ENCODE measurements at regions not wholly inside any gene's neighbourhood (a gene's known extent, or its start where the extent isn't known, plus 50 kb on each side); places are given as distances from the start of the nearest gene placed in this dataset.

- in situ Hi-C loops (cut with HindIII; ENCODE audit: low sequenced_read_pairs) = no loop called here
These were observed 168.8 kb upstream of the NRIP1 start for GRCh38 chr21:15233611-15234010.

- in situ Hi-C loops (cut with HindIII; ENCODE audit: low sequenced_read_pairs) = no loop called here
These were observed 171.3 kb upstream of the NRIP1 start for GRCh38 chr21:15236111-15236510.

GRCh38 chr21:15240848-15241247 is 176.0 kb upstream of the NRIP1 start:
- in situ Hi-C loops (cut with HindIII; ENCODE audit: low sequenced_read_pairs) = no loop called here

GRCh38 chr21:15241997-15242736 is 177.4 kb upstream of the NRIP1 start:
- in situ Hi-C loops (cut with HindIII; ENCODE audit: low sequenced_read_pairs) = no loop called here

- in situ Hi-C loops (cut with HindIII; ENCODE audit: low sequenced_read_pairs) = no loop called here
These were observed 178.1 kb upstream of the NRIP1 start for GRCh38 chr21:15242906-15243305.

GRCh38 chr21:15243406-15243805 is 178.6 kb upstream of the NRIP1 start:
- in situ Hi-C loops (cut with HindIII; ENCODE audit: low sequenced_read_pairs) = no loop called here

GRCh38 chr21:15247613-15248012 is 182.8 kb upstream of the NRIP1 start:
- in situ Hi-C loops (cut with HindIII; ENCODE audit: low sequenced_read_pairs) = no loop called here

GRCh38 chr21:15249285-15249993 is 184.6 kb upstream of the NRIP1 start:
- in situ Hi-C loops (cut with HindIII; ENCODE audit: low sequenced_read_pairs) = no loop called here

- in situ Hi-C loops (cut with HindIII; ENCODE audit: low sequenced_read_pairs) = no loop called here
These were observed 185.6 kb upstream of the NRIP1 start for GRCh38 chr21:15250384-15250783.

GRCh38 chr21:15252431-15252830 is 187.6 kb upstream of the NRIP1 start:
- in situ Hi-C loops (cut with HindIII; ENCODE audit: low sequenced_read_pairs) = no loop called here

GRCh38 chr21:15254111-15254510 is 189.3 kb upstream of the NRIP1 start:
- in situ Hi-C loops (cut with HindIII; ENCODE audit: low sequenced_read_pairs) = no loop called here

- in situ Hi-C loops (cut with HindIII; ENCODE audit: low sequenced_read_pairs) = no loop called here
These were observed 190.5 kb upstream of the NRIP1 start for GRCh38 chr21:15255261-15255660.

- in situ Hi-C loops (cut with HindIII; ENCODE audit: low sequenced_read_pairs) = no loop called here
These were observed 191.0 kb upstream of the NRIP1 start for GRCh38 chr21:15255763-15256162.

- in situ Hi-C loops (cut with HindIII; ENCODE audit: low sequenced_read_pairs) = no loop called here
These were observed 192.2 kb upstream of the NRIP1 start for GRCh38 chr21:15256996-15257395.

GRCh38 chr21:15257646-15258045 is 192.8 kb upstream of the NRIP1 start:
- in situ Hi-C loops (cut with HindIII; ENCODE audit: low sequenced_read_pairs) = no loop called here

- in situ Hi-C loops (cut with HindIII; ENCODE audit: low sequenced_read_pairs) = no loop called here
These were observed 195.0 kb upstream of the NRIP1 start for GRCh38 chr21:15259824-15260223.

GRCh38 chr21:15260604-15261003 is 195.8 kb upstream of the NRIP1 start:
- in situ Hi-C loops (cut with HindIII; ENCODE audit: low sequenced_read_pairs) = no loop called here

GRCh38 chr21:15264084-15264665 is 199.4 kb upstream of the NRIP1 start:
- in situ Hi-C loops (cut with HindIII; ENCODE audit: low sequenced_read_pairs) = no loop called here

- in situ Hi-C loops (cut with HindIII; ENCODE audit: low sequenced_read_pairs) = no loop called here
These were observed 207.4 kb upstream of the NRIP1 start for GRCh38 chr21:15272171-15272570.

GRCh38 chr21:15272591-15272990 is 207.8 kb upstream of the NRIP1 start:
- in situ Hi-C loops (cut with HindIII; ENCODE audit: low sequenced_read_pairs) = no loop called here

GRCh38 chr21:15273244-15273643 is 208.4 kb upstream of the NRIP1 start:
- in situ Hi-C loops (cut with HindIII; ENCODE audit: low sequenced_read_pairs) = no loop called here
